Left renal pelvis (tissue), 4 donors: ENCODE measurements at regions not wholly inside any gene's neighbourhood (a gene's known extent, or its start where the extent isn't known, plus 50 kb on each side); places are given as distances from the start of the nearest gene placed in this dataset.

Experiments
- DNase-seq, 4 donors: peaks; one replicate each; pipeline ENCODE4 v3.0.0-alpha.2; 2013; ENCODE audit warnings: low read depth in 4 of 4, low spot score in 3 of 4

DNA sequence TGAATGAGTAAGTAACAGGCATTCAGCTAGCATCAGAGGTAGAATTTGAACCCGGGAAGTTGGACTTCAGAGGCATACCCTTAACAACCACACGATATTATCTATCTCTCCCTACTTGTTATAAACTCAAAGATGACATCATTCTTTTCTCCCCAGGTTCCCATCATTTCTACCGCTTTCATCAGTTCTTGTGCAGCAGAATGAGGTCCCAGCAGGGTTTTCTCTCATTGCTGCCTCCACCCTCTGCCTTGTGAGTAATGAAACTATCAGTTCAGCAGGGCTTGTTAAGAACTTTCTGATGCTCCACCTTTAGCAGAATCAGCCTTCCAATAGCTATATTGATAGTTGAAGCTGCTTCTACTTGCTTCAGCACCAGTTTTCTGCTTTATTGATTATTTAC lies 487.5 kb upstream of the KCNMB2 start:
- no peak for DNase-seq

DNA sequence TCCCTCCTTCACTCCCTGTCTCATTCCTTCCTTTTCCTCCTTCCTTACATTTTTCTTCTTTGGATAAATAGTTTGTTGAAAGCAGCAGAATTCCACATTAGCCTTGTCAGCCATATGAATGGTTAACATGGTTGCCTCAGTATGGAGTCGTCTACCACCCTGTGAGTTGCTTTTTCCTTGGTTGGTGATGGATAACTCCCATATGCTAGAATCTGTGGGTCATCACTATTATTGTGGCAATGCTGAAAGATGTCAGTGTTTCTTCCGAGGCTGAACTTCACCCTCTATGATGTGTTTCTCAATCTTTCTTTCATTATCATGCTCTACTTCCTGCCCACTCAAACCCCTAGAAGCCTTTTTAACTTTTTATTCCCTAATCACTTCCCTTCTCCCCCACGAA lies 481.8 kb upstream of the KCNMB2 start:
- DNase-seq, result no peak

DNA sequence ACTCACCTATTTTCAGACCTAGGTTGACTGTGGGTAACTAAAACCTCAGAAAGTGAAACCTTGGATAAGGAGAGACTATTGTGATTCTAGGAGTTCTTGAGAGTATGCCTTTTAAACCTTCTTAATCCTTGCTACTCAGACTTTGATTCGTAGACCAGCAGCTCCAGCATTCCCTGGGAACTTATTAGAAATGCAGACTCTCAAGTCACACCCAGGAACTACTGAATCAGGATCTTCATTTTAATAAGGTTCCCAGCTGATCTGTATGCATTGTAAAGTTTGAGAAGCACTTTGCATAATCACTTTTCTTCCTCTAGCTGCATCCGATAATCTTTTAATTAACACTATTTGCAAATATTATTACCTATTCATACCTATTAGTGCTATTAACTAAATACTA lies 480.3 kb upstream of the KCNMB2 start:
- DNase-seq, result no peak

DNA sequence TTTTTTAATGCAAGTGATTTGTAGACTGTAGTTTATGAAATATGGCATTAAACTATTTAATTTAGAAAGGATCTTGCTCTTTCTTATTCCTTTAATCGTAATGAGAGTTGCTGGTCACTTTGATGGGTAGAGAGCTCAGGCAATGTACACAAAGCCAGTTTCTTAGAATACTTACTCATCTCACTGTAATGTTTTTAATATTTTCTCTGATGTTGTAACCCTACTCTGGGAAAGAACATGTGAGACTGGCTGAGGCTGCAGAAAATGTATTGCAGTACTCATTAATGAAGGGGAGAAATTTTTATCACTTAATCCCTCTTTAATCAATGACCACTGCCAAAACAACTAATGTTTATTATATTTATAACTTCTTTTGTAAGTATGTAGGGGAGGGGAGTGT lies 479.4 kb upstream of the KCNMB2 start:
- DNase-seq, result no peak

DNA sequence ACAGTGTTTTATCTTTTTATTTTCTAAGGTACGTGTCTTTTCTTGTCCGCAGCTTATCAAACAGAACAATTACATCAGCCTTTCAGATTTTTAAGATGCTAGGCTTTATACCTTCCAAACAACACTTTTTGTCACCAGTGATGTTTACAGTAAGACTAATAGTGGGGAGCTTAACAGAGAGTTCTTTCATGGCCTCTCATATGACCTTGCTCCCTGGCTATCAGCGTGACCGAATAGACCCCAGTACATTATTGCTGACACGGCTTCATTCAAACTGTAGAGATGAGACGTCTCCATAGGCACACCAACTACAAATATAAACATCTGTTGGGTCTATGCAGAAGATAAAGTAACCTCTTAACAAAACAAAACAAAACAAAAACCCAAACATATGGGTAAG lies 477.6 kb upstream of the KCNMB2 start:
- no peak for DNase-seq

DNA sequence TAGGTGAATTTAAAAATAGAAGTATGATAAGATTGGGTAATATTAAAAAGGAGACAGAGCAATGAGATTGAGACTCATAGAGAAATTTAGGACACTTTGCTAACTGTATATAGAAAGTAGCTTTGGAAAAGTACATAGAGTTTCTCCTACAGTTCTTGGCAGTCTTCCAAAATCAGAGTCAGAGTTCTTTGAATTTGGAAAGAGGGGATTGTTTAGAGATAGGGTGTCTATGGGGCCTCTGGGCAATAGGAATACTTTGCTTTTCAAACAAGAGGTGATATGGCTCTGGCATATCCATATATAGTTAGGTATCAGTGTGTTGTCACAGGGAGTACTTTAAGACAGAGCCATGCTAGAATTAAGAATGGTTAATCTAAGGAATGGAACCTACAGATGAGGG lies 477.1 kb upstream of the KCNMB2 start:
- no peak for DNase-seq

DNA sequence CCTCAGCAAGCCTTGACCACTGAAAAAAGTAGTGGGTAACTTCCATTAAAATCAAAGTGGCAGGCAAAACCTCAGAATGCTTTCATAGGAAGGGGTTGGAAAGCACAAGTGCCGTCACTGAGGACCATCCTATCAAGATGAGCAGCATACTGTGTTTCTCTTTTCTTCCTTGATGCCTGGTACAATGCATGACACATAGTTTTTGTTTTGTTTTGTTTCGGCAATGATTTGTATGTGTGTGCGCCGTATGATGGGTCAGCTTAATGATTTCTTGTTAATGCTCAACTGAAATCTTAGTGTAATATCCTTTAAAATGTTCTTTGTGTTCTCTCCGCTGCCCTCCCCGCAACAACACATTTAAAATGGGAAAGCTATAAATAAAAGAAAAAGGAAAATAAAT lies 476.4 kb upstream of the KCNMB2 start:
- no peak for DNase-seq

DNA sequence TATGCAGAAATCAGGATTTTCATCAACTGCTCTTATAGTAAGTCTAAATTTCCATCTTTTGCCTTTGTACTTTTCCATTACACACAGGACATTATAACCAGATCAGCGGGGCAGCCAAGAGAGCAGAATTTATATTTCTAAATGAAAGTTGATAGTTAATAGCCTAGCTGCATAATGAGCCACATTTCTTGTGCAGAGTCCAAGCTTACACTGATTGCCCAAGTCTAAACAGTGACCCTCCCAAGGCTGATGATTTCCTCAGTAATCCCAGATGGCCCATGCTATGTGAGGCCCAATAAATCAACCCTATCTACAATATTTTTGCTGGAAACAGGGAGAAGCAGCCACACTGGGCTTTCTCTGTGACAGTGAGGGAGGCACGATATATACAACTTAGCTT lies 475.8 kb upstream of the KCNMB2 start:
- no peak for DNase-seq

DNA sequence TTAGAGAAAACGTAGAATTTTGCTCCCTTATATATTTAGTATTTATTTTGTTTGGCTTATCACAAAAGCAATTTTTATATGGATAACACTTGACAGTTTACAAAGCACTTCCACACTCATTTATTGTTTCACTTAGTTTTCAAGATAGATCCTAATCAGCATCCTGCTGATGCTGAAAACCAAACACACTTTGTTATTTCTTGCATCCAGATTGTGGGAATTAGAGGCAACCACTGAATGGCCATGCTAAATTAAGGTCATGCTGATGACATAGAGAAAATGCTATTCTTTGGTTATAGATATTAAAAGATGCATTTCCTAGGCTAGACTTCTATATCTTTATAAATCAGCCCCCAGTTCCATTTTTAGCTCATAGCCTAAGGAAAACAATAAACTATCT lies 474.1 kb upstream of the KCNMB2 start:
- no peak for DNase-seq

DNA sequence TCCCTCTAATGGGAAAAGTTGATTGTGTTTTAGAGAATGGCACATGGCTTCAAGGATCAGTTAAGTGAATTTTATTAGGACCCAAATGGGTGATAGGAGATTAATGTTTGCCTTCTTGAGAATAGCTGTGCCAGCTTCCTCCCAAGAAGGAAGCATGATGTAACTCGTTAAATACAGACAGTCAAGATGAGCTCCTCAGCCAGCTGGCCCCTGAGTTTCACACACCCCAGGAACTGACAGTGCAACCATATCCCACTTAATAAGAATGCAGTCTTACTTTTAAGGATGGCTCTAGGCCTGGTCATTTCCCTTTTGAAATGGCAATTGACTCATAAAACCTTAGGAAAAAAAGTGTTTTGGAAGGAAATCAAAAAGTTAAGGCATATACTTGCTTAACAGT lies 472.8 kb upstream of the KCNMB2 start:
- DNase-seq, result no peak

DNA sequence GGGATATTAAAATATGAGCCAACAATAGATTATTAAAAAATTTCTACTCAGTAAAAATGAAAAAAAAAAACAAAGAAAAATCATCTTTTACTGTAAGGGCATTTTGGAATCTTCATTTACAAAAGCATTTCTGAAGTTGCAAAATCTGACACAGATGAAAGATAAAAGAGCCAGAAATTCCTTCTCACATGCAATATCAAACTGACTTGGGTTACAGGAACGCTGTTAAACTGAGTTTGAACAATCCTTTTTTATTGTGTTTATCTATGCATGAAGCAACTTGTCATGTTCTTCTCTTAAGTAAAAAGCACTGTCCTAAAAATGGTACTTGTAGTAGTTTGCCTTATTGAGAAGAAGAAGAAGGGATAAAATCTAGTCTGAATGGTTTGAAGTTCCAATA lies 468.5 kb upstream of the KCNMB2 start:
- DNase-seq, result no peak

DNA sequence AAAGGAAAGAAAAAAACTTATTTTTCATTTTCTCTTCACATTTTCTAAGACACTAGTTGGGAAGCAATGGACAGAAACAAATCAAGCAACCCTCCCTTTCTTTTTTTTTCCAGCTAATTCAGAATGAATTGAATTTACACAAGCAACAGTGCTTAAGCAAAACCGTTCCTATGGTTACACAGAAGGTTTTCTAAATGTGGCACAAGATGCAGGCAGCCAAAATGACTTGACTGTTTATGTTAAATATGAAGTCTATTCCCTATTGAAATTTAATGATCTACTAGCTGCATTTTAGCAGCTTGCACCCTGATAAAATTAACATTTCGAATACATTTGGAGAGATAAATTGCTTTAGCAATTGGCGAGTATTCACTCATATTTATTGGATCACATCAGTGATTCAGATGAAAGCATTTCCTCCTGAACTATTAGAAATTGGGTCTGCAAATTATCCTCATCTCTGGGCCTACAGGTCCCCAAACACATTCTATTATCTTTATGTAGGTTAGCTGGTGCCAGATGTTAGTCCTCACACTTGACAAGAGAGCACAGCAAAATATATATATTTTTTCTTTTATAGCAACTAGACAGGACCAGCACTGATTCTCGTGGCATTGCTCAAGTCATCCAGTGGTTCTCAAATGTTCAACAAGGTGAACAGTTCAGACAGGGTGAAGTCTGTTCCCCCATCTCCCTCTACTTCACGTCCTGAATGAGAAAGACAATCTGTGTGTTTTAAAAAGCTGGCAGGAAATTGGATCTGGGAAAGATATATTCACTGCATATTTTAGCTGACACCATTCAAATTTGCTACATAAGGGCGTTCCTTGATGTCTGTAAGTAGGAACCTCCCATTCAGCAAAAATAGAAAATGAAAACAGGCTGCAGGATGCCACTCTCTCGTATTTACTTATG lies 463.6 kb upstream of the KCNMB2 start:
- no peak for DNase-seq

DNA sequence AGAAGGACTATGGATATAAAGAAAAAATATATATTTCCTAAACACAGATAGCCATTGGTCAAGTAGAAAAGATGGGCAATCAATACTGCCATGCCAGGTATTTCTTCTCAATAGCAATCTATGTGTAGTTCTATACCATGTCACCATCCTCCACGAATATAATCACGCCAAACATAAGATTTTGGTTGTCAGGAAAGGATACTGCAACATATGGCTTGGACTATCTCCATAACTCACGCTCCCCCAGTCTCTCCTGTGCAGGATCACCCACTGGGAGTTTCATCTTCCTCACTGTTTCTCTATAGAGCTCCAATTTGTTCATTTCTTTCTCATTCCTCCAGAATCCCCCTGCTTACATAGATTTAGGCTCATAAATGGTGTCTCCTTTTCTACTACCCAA lies 462.9 kb upstream of the KCNMB2 start:
- DNase-seq, result no peak

DNA sequence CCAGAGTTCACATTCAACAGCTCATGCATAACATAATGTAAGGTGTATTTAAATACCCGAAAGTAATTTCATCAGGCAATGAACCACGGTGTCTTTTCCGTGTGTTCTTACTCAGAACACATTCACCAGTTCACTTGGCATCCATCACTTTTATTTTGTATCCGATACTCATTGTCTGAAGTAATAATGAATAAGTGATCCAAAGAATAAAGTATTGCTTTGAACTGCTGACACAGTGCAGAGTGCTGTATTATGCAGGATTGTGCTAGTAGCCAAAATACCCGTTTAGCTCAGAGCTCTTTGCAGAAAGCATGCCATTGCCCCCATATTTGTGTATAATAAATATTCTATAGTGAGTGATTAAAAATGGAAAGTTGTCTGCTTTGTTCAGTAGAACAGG lies 460.9 kb upstream of the KCNMB2 start:
- DNase-seq, result no peak

DNA sequence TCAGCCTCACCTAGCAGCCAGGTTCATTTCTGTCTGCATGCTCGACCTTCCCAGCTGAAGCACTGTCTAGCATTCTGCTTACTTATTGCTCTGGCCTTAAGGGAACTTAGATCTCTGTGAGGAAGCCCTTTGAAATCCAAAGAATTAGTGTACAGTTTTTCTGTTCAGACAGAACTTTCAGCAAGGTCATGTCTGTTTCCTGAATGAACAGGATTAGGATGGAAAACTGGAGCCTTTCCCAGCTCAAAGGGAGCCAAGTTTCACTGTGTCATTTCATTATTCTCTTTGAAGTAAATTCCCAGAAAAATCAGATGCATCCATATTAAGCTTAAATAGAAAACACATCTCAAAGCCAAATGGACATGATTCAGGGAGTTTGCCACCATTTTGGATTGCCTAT lies 457.3 kb upstream of the KCNMB2 start:
- DNase-seq, result no peak

DNA sequence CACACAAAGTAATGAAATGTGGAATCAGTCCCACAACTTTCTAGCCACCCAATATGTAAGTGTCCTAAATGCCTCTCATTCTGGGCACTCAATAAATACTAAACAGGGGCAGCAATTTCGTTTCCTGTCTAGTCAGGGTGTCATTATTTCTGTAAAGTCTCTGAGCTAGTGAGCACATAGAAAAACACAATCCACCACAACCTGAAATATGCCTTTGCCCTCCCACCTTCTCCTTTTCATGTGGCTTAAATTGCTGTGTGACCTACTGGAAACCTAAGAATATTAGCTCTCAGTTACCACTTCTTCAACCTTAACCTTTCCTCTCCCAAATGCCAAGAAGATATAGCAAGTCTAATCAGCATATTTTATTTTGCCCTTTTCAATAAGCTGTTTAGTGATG lies 456.3 kb upstream of the KCNMB2 start:
- no peak for DNase-seq

DNA sequence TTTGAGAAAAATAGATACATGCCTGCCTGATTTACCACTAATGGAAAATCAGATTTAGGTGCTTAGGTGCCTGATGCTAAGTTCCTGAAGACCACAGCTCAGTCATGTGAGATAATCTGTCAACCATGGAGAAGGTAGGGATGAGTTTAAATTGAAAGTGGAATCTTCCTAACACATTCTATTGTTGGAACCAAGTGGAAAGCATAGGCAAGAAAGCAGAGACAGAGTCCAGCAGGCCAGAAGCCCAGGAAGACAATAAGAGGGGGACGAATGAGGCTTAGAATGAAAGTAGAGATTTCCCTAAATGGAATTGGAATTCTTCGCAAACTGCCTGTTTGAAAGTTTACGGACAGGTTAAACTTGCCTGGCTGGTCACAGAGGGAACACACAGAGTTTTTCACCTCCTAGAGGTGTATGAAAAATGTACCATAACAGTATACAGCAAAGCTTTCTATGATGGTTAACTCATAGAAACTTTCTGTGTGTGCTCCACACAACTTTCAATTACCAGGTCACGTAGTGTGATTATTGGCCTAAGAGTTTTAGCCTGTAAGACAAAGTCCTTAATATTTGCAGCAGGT lies 453.8 kb upstream of the KCNMB2 start:
- DNase-seq, result no peak

DNA sequence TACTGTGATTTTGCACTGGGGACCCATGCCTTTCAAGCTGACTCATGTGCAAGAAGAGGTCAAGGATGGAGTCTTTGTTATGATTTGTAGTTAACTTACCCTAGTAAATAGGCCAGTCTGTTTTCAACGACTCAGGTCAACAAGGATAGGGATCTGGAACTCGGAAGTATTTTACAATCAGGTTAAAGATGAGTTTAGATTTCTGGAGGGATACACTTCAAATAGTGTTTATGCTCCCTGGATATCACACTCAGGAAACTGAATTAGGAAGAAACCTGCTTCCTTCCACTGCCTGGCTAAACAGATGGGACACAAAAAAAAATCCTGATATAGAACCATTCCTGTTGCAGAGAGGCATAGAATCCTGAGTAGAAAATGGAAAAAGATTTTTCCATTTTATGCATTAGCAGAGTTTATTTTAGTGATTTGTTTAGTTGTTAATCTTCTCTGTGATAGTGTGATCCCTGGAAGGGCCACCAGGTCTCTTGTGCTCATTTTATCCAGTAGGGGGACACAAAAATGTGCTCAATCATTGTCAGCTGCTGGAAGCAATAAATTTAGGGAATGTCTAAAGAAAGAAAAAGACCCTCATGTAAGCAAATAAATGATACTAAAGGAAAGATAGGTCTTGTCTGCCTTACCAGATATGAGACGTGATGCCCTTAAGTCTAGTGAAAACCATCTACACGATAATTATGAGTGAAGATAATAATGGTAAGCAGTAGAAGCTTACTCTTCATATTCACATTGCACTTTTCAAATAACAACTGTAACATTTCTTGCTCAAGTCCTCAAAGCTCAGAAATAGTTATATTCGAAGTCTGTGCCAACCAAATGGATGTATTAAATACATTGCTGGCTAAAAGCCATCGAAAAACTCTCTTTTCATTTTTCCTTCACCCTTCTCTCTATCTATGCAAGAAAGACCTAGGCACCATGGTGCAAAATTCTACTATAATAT lies 452.1 kb upstream of the KCNMB2 start:
- DNase-seq, result no peak

DNA sequence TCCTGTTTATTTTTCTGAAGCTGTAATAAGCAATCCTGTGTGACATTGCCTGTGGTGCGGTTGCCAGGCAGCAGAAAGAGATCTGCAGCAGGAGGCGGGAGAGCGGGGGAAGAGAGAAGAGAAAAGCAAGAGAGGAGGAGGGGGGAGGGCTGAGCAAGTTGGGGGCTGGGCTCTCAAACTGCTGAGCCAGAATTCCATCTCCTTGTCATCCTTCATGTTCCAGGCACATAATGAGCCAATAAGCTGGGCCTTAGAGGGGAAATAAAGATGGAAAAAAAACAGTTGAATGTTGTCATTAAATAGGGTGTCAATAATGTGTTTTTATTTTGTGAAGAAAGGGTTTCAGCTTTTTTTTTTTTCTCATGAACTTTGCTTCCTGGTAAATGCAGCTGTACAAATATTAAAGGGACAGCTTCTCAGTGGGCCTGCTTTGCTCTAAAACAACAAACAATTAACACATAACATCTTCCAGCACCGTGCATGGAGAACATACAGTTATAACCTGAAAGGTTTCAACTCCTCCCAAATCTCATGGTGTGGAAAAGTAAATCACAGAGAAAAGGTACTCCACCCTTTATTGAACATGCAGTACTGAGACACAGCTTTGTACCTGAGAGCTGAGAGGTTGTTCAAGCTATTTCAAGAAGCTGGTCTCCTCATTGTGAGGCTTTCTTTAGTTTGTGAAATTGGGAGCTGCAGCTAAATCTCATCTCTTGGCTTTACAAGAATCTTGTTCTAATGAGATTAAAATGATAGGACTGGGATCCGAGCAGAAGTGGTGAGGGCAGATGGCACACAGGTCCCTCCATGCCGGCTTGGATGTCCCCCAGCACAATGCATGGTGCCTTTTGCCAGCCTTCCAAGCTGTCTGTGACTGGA lies 451.1 kb upstream of the KCNMB2 start:
- peak; percentile 68 to 83 (median 75) for DNase-seq

DNA sequence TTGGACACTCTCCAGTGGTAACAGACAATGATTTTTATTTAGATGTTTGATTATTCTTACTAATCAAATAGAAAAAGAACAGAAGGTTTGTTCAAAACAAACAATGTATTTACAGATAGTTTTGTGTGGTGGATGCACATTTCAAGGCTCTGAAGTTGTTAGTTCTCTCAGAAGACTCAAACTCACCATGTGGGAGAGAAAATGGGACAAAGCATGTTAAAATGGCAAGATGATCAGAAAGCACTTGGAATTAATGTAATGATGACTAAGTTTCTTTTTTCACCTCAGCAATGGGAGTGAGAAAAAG lies 450.5 kb upstream of the KCNMB2 start:
- no peak for DNase-seq
